ENCODE measurements at regions not wholly inside any gene's neighbourhood (a gene's known extent, or its start where the extent isn't known, plus 50 kb on each side); places are given as distances from the start of the nearest gene placed in this dataset.

DNA sequence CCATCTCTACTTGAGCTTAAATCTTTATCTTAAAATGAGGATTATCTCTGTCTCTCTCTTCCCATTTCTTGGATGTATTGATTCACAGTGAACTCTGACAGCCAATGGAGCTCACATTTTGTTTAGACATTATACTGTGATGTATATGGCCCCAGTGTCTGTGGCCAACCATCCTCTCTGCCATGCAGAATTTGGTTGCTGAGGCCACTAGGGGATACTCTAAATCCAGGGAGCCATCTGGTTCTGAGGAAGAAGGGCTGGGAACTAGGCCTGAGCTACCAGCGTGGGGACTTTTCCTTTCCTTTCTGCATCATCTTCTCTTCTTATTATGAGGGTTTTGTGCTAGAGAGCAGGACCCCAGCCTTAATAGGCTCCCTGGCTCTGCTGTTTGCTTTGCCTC, 59.1 kb upstream of the RIPOR2 start:
- TF ChIP-seq ZNF274 (IDR thresholded peaks at IDR 0.05; ENCODE audit: low read depth, low read length) (no peak), YY1 (IDR thresholded peaks at IDR 0.05; ENCODE audit: insufficient read depth, insufficient read length) (no peak)
